Upper lobe of left lung (tissue), 6 donors: ENCODE measurements at regions not wholly inside any gene's neighbourhood (a gene's known extent, or its start where the extent isn't known, plus 50 kb on each side); places are given as distances from the start of the nearest gene placed in this dataset.

ENCODE experiments used
- ATAC-seq, 2 donors: fragments of 200-7000 bp; cut with Tn5 transposase; one replicate each; pipeline ENCODE4 v1.9.1; 2022; ENCODE audit warnings: mild to moderate bottlenecking in 2 of 2, moderate library complexity in 2 of 2; ENCODE audit not compliant: low FRiP score in 2 of 2
- DNase-seq, 2 donors: peaks; one replicate each; pipeline ENCODE4 v3.0.0-alpha.2; 2019 to 2020
- H3K27ac ChIP-seq, 4 donors: fragments of 200-600 bp; sonication (generic); one replicate each; pipeline ENCODE4 v1.5.1; 2016 to 2019
- H3K27me3 ChIP-seq, 4 donors: fragments of 200-600 bp; sonication (generic); one replicate each; pipeline ENCODE4 v1.5.1; 2017 to 2019
- H3K36me3 ChIP-seq, 4 donors: fragments of 200-600 bp; sonication (generic); one replicate each; pipeline ENCODE4 v1.5.1; 2016 to 2019
- H3K4me1 ChIP-seq, 4 donors: fragments of 200-600 bp; sonication (generic); one replicate each; pipeline ENCODE4 v1.5.1; 2018 to 2019
- H3K4me3 ChIP-seq, 4 donors: fragments of 200-600 bp; sonication (generic); one replicate each; pipeline ENCODE4 v1.5.1; 2017 to 2019; ENCODE audit warnings: mild to moderate bottlenecking in 2 of 4, moderate library complexity in 1 of 4
- H3K9me3 ChIP-seq, 4 donors: fragments of 200-600 bp; sonication (generic); one replicate each; pipeline ENCODE4 v1.5.1; 2018 to 2019
- CTCF ChIP-seq, 6 experiments: fragments of 450-650 bp in 4 of 6; fragments of 200-600 bp in 2 of 6; sonication (generic) in 2 of 6; IDR thresholded peaks; one replicate each; pipeline ENCODE4 v1.5.1; 2016 to 2019; ENCODE audit warnings: antibody characterized with exemption in 6 of 6
- EP300 ChIP-seq, 4 donors: sonication (generic); formaldehyde crosslinking; IDR thresholded peaks; one replicate each; pipeline ENCODE4 v1.5.1; 2017; ENCODE audit warnings: antibody characterized with exemption in 4 of 4, control low read depth in 2 of 4
- POLR2A ChIP-seq, 4 donors: fragments of 450-650 bp; IDR thresholded peaks; one replicate each; pipeline ENCODE4 v1.5.1; 2016 to 2017; ENCODE audit warnings: antibody characterized with exemption in 4 of 4, mild to moderate bottlenecking in 2 of 4
- POLR2AphosphoS5 ChIP-seq, 2 donors: sonication (generic); formaldehyde crosslinking; IDR thresholded peaks; one replicate each; pipeline ENCODE4 v1.5.1; 2017; ENCODE audit warnings: antibody characterized with exemption in 2 of 2
- WGBS, 2 donors: methylation state at CpG; one replicate each; pipeline ENCODE4 v1.1.5; 2017 to 2018; 5-methylcytosine and 5-hydroxymethylcytosine counted together
- donor health status: DM: no; HTN: no; CAD: no; lungs with moderate emphysema.
- donor health status: DM: no; HTN: yes; CAD: no; lungs with severe emphysema.

- no peak overlapping the region for H3K4me3 ChIP-seq
- H3K27me3 ChIP-seq = no peaks in the 10 kb centered on the region
- DNase-seq (no peak), ATAC-seq (no peak)
- H3K9me3 ChIP-seq = no peaks in the 10 kb centered on the region
- H3K27ac ChIP-seq = no peak overlapping the region
- no peak for TF ChIP-seq CTCF (IDR thresholded peaks at IDR 0.05)
- TF ChIP-seq POLR2AphosphoS5 (IDR thresholded peaks at IDR 0.05) = no peak
- no peak for TF ChIP-seq EP300 (IDR thresholded peaks at IDR 0.05)
- TF ChIP-seq POLR2A (IDR thresholded peaks at IDR 0.05) = no peak
- WGBS, 2 donors = 92 to 93% methylated on average over 2 of the region's 2 CpGs
- H3K36me3 ChIP-seq = no peaks in the 10 kb centered on the region
- no peaks in the 10 kb centered on the region for H3K4me1 ChIP-seq
Observed at GRCh38 chr14:98437113-98437512, 834.9 kb downstream of the BCL11B start.

GRCh38 chr14:98444077-98444476 is 827.9 kb downstream of the BCL11B start:
- 77 to 83% methylated on average over 2 of the region's 2 CpGs for WGBS, 2 donors
- no peaks in the 10 kb centered on the region for H3K36me3 ChIP-seq
- H3K4me1 ChIP-seq = no peaks in the 10 kb centered on the region
- H3K4me3 ChIP-seq = no peak overlapping the region
- TF ChIP-seq CTCF (IDR thresholded peaks at IDR 0.05) = no peak
- TF ChIP-seq POLR2A (IDR thresholded peaks at IDR 0.05) = no peak
- TF ChIP-seq EP300 (IDR thresholded peaks at IDR 0.05) = no peak
- no peak for TF ChIP-seq POLR2AphosphoS5 (IDR thresholded peaks at IDR 0.05)
- H3K27ac ChIP-seq = no peak overlapping the region
- H3K9me3 ChIP-seq = no peaks in the 10 kb centered on the region
- H3K27me3 ChIP-seq = no peaks in the 10 kb centered on the region
- no peak for DNase-seq
- no peak for ATAC-seq

- DNase-seq = no peak
- no peak for TF ChIP-seq EP300 (IDR thresholded peaks at IDR 0.05)
- no peak for TF ChIP-seq POLR2A (IDR thresholded peaks at IDR 0.05)
- TF ChIP-seq POLR2AphosphoS5 (IDR thresholded peaks at IDR 0.05) = no peak
- TF ChIP-seq CTCF (IDR thresholded peaks at IDR 0.05) = no peak
- Histone ChIP-seq H3K4me1 (no peaks in the 10 kb centered on the region), H3K27me3 (no peaks in the 10 kb centered on the region), H3K27ac (no peak overlapping the region), H3K9me3 (no peaks in the 10 kb centered on the region), H3K4me3 (no peak overlapping the region), H3K36me3 (no peaks in the 10 kb centered on the region)
- no peak for ATAC-seq
- WGBS, 2 donors = 52 to 61% methylated on average over 2 of the region's 2 CpGs
Observed at GRCh38 chr14:98445718-98446117, 826.3 kb downstream of the BCL11B start.

- Histone ChIP-seq H3K9me3 (no peaks in the 10 kb centered on the region), H3K4me1 (no peaks in the 10 kb centered on the region), H3K27ac (no peak overlapping the region), H3K27me3 (no peaks in the 10 kb centered on the region), H3K4me3 (no peak overlapping the region), H3K36me3 (no peaks in the 10 kb centered on the region)
- DNase-seq (no peak), ATAC-seq (no peak)
- no peak for TF ChIP-seq POLR2A (IDR thresholded peaks at IDR 0.05)
- TF ChIP-seq EP300 (IDR thresholded peaks at IDR 0.05) = no peak
- TF ChIP-seq CTCF (IDR thresholded peaks at IDR 0.05) = no peak
- no peak for TF ChIP-seq POLR2AphosphoS5 (IDR thresholded peaks at IDR 0.05)
- WGBS, 2 donors = 82% methylated on average over 3 of the region's 3 CpGs
Observed at GRCh38 chr14:98446508-98446907, 825.5 kb downstream of the BCL11B start.

- TF ChIP-seq CTCF (IDR thresholded peaks at IDR 0.05) = no peak
- no peak for TF ChIP-seq EP300 (IDR thresholded peaks at IDR 0.05)
- no peak for TF ChIP-seq POLR2A (IDR thresholded peaks at IDR 0.05)
- no peak for TF ChIP-seq POLR2AphosphoS5 (IDR thresholded peaks at IDR 0.05)
- Histone ChIP-seq H3K27ac (no peak overlapping the region), H3K4me3 (no peak overlapping the region), H3K36me3 (no peaks in the 10 kb centered on the region), H3K27me3 (no peaks in the 10 kb centered on the region), H3K4me1 (no peaks in the 10 kb centered on the region), H3K9me3 (no peaks in the 10 kb centered on the region)
- DNase-seq = no peak
- 81 to 96% methylated on average over 6 of the region's 6 CpGs for WGBS, 2 donors
- ATAC-seq = no peak
Observed at GRCh38 chr14:98456231-98456630, 815.8 kb downstream of the BCL11B start.
